ENCODE measurements at regions not wholly inside any gene's neighbourhood (a gene's known extent, or its start where the extent isn't known, plus 50 kb on each side); places are given as distances from the start of the nearest gene placed in this dataset.

DNA sequence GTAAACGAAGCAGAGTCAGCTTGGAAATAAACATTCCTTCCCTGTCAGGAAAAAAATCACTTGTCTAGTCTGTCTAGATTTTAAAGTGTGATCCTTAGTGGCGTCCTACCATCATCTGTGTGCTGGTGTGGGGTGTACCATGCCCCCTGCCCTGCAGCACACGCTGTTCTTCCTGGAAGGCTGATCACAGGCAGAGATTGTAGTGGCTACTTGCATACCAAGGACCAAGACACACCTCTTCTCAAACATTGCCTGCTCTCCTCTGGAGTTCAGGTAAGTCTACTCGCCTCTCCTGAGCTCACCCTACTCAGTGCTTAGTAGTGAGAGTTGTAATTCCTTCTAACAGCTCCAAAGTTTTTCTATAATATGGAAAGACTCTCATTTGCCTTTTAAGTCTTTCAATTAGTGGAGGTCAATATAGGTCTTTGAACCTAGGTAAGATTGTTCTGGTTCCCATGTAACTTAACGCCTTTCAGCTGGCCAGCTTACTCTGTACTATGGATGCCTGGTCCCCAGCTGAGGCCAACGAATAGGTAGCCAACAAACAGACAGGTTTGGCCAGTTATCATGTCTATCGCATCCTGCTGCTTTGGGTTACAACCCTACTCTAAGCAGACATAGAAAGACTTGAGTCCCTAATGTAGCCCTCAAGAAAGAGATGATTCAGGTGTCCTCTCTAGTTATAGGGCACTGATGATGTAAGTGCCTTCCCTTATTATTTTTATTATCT, 55.4 kb downstream of the XCL1 start:
- no peak overlapping the region for H3K27ac ChIP-seq (ENCODE audit: insufficient read depth in 1 of 2, low read depth in 1 of 2, low read length in 2 of 2, poor library complexity in 1 of 2, severe bottlenecking in 2 of 2)
- no peaks in the 10 kb centered on the region for H3K27me3 ChIP-seq (replicated peaks in 2 of 5; ENCODE audit: control insufficient read depth in 4 of 5, insufficient read depth in 5 of 5, low read length in 4 of 5)
- no peaks in the 10 kb centered on the region for H3K36me3 ChIP-seq (ENCODE audit: control insufficient read depth in 4 of 4, insufficient read depth in 4 of 4, low read length in 3 of 4)
- ChIA-PET CTCF (no interaction called here), POLR2A (no interaction called here)
- H3K4me1 ChIP-seq (ENCODE audit: control extremely low read depth in 1 of 4, control insufficient read depth in 4 of 4, insufficient read depth in 4 of 4, low read length in 3 of 4): peaks cover 0 to 5% (median 2%) of the 10 kb centered on the region in 4 experiments
- no peak for DNase-seq
- 95% methylated on average over 4 of the region's 7 CpGs for WGBS (ENCODE audit: insufficient coverage)
- no peaks in the 10 kb centered on the region for H3K9me3 ChIP-seq (ENCODE audit: control extremely low read depth in 1 of 5, control insufficient read depth in 4 of 5, insufficient read depth in 2 of 5, low read depth in 1 of 5, low read length in 4 of 5)
- no peak overlapping the region for H3K4me3 ChIP-seq (ENCODE audit: control insufficient read depth in 1 of 7, extremely low read depth in 1 of 7, insufficient read depth in 4 of 7, low read depth in 2 of 7, low read length in 6 of 7)

DNA sequence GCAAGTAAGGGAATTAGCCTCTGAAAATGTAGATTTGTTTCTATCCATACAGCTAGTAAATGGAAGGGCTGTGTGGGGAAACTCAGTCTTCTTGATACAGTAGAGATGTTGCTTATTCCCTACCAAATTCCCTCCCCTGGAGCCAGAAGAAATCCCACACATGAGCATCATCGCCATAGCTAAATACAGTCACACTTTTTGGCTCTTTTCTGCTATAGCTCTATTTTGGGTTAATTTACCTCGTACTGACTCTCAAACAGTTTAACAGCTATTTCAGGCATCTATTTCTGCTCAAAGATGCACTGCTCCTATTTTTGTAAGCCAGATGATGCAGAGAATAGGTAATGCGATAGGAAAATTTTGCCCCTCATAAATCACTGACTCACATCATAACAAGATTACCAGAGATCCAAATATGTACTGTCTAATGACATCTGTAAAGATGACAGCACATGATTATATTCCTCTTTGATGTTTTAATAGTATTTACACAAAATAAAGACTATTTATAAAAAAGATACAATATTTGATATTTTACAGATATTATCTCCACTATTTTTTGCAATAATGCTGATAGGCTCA, 58.6 kb downstream of the XCL1 start:
- peaks cover 0 to 7% (median 4%) of the 10 kb centered on the region in 4 experiments for H3K4me1 ChIP-seq (ENCODE audit: control extremely low read depth in 1 of 4, control insufficient read depth in 4 of 4, insufficient read depth in 4 of 4, low read length in 3 of 4)
- 100% methylated on average over 1 of the region's 3 CpGs for WGBS (ENCODE audit: insufficient coverage)
- DNase-seq: no peak
- H3K27me3 ChIP-seq (replicated peaks in 2 of 5; ENCODE audit: control insufficient read depth in 4 of 5, insufficient read depth in 5 of 5, low read length in 4 of 5): no peaks in the 10 kb centered on the region
- H3K36me3 ChIP-seq (ENCODE audit: control insufficient read depth in 4 of 4, insufficient read depth in 4 of 4, low read length in 3 of 4): no peaks in the 10 kb centered on the region
- POLR2A ChIA-PET: no interaction called here
- H3K4me3 ChIP-seq (ENCODE audit: control insufficient read depth in 1 of 7, extremely low read depth in 1 of 7, insufficient read depth in 4 of 7, low read depth in 2 of 7, low read length in 6 of 7): no peak overlapping the region
- H3K9me3 ChIP-seq (ENCODE audit: control extremely low read depth in 1 of 5, control insufficient read depth in 4 of 5, insufficient read depth in 2 of 5, low read depth in 1 of 5, low read length in 4 of 5): no peaks in the 10 kb centered on the region
- no peak overlapping the region for H3K27ac ChIP-seq (ENCODE audit: insufficient read depth in 1 of 2, low read depth in 1 of 2, low read length in 2 of 2, poor library complexity in 1 of 2, severe bottlenecking in 2 of 2)
- CTCF ChIA-PET: no interaction called here

DNA sequence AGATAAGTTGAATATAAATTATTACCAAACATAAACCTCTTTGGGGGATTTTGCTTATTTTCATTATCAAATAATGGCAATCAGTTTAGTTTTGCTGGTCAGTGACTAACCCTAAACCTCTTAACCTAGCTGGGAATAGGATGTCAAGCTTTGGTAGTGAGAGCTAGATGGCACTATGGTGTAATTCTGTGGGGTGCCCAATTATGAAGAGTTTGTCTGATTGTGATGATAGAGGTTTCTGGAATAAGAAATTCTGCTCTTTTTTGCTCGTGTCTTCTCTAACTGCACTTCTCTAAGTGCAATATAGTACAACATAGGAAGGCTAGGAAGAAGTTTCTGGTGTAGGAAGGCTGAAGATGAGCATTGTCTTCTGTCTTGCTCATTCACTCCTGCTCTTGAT, 59.8 kb downstream of the XCL1 start:
- 17% methylated on average over 1 of the region's 1 CpG for WGBS (ENCODE audit: insufficient coverage)
- Histone ChIP-seq H3K27me3 (replicated peaks in 2 of 5; ENCODE audit: control insufficient read depth in 4 of 5, insufficient read depth in 5 of 5, low read length in 4 of 5) (no peaks in the 10 kb centered on the region), H3K36me3 (ENCODE audit: control insufficient read depth in 4 of 4, insufficient read depth in 4 of 4, low read length in 3 of 4) (no peaks in the 10 kb centered on the region), H3K4me3 (ENCODE audit: control insufficient read depth in 1 of 7, extremely low read depth in 1 of 7, insufficient read depth in 4 of 7, low read depth in 2 of 7, low read length in 6 of 7) (no peak overlapping the region), H3K9me3 (ENCODE audit: control extremely low read depth in 1 of 5, control insufficient read depth in 4 of 5, insufficient read depth in 2 of 5, low read depth in 1 of 5, low read length in 4 of 5) (no peaks in the 10 kb centered on the region), H3K27ac (ENCODE audit: insufficient read depth in 1 of 2, low read depth in 1 of 2, low read length in 2 of 2, poor library complexity in 1 of 2, severe bottlenecking in 2 of 2) (no peak overlapping the region), H3K4me1 (ENCODE audit: control extremely low read depth in 1 of 4, control insufficient read depth in 4 of 4, insufficient read depth in 4 of 4, low read length in 3 of 4) (peaks cover 0 to 7% (median 4%) of the 10 kb centered on the region in 4 experiments)
- peak; percentile 10 to 28 (median 21) for DNase-seq
- ChIA-PET CTCF (interaction anchor here (1.0 to 2.2 kb wide), 3 partner anchors 17 to 711 kb away, joined by 3 to 5 read pairs (median 3); no protein-coding TSS in a partner anchor), POLR2A (no interaction called here)

DNA sequence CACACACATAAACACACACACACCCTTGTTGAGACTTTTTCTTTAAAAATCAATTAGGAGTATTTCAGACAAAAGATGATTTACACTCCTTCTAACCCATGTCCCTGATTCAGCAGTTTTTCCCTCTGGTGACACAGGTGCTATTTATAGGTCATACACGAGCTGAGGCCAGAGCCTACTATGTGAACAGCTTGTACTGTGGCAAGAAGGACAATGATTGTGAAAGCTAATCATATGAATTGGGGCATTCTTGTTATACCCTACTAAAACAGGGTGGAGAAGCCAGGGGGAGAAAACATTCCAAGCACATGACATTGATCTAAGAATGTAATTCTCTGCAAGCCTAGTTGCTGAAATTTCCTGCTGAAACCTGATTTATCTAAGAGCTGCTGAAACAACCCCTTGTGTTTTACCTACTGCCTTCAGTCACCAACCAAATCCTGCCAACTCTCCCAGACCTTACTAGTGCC, 60.3 kb downstream of the XCL1 start:
- Histone ChIP-seq H3K4me3 (ENCODE audit: control insufficient read depth in 1 of 7, extremely low read depth in 1 of 7, insufficient read depth in 4 of 7, low read depth in 2 of 7, low read length in 6 of 7) (no peak overlapping the region), H3K27ac (ENCODE audit: insufficient read depth in 1 of 2, low read depth in 1 of 2, low read length in 2 of 2, poor library complexity in 1 of 2, severe bottlenecking in 2 of 2) (no peak overlapping the region), H3K9me3 (ENCODE audit: control extremely low read depth in 1 of 5, control insufficient read depth in 4 of 5, insufficient read depth in 2 of 5, low read depth in 1 of 5, low read length in 4 of 5) (no peaks in the 10 kb centered on the region), H3K4me1 (ENCODE audit: control extremely low read depth in 1 of 4, control insufficient read depth in 4 of 4, insufficient read depth in 4 of 4, low read length in 3 of 4) (peaks cover 0 to 7% (median 4%) of the 10 kb centered on the region in 4 experiments), H3K36me3 (ENCODE audit: control insufficient read depth in 4 of 4, insufficient read depth in 4 of 4, low read length in 3 of 4) (no peaks in the 10 kb centered on the region), H3K27me3 (replicated peaks in 2 of 5; ENCODE audit: control insufficient read depth in 4 of 5, insufficient read depth in 5 of 5, low read length in 4 of 5) (no peaks in the 10 kb centered on the region)
- WGBS (ENCODE audit: insufficient coverage): no CpG with 5 or more reads among the region's 1 CpG
- ChIA-PET CTCF (interaction anchor here (1.0 to 2.2 kb wide), 3 partner anchors 16 to 711 kb away, joined by 3 to 5 read pairs (median 3); no protein-coding TSS in a partner anchor), POLR2A (no interaction called here)
- DNase-seq: peak; percentile 6 to 64 (median 59)

DNA sequence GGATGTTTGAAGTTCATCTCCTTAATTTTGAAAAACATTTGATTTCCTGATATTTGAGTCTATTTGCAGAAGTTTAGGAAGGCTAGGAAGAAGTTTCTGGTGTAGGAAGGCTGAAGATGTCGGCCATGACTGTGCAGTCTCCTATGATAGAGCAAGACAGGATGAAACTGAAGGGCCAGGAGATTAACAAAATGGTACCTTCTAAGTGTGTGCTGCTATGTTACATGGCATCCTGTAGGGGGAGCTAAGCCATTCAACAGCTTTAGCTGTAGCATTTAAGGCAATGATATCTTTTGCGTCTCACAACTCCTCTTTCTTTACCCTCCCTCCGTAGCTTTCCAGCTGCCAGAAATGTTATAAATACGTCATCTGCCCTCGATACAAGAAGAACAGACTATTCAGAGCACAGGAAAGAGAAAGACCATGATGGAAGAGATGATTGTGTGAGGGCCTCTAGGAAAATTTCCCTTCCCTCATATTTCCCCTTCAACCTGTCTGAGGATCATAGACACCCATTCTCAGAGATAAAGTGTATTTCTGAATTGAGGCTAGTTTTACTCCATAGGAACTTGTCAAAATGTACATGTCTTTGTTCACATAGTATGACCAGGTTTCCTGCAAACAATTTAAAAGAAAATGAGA, 61.1 kb downstream of the XCL1 start:
- H3K4me1 ChIP-seq (ENCODE audit: control extremely low read depth in 1 of 4, control insufficient read depth in 4 of 4, insufficient read depth in 4 of 4, low read length in 3 of 4): peaks cover 0 to 7% (median 4%) of the 10 kb centered on the region in 4 experiments
- peaks cover 0 to 2% (median 0%) of the 10 kb centered on the region in 5 experiments for H3K9me3 ChIP-seq (ENCODE audit: control extremely low read depth in 1 of 5, control insufficient read depth in 4 of 5, insufficient read depth in 2 of 5, low read depth in 1 of 5, low read length in 4 of 5)
- no peaks in the 10 kb centered on the region for H3K27me3 ChIP-seq (replicated peaks in 2 of 5; ENCODE audit: control insufficient read depth in 4 of 5, insufficient read depth in 5 of 5, low read length in 4 of 5)
- H3K27ac ChIP-seq (ENCODE audit: insufficient read depth in 1 of 2, low read depth in 1 of 2, low read length in 2 of 2, poor library complexity in 1 of 2, severe bottlenecking in 2 of 2): no peak overlapping the region
- H3K4me3 ChIP-seq (ENCODE audit: control insufficient read depth in 1 of 7, extremely low read depth in 1 of 7, insufficient read depth in 4 of 7, low read depth in 2 of 7, low read length in 6 of 7): no peak overlapping the region
- DNase-seq: peak; percentile 29 to 61 (median 53)
- ChIA-PET CTCF (interaction anchor here (0.7 to 2.2 kb wide), 2 partner anchors 16 to 710 kb away, joined by 3 to 5 read pairs; no protein-coding TSS in a partner anchor), POLR2A (no interaction called here)
- no peaks in the 10 kb centered on the region for H3K36me3 ChIP-seq (ENCODE audit: control insufficient read depth in 4 of 4, insufficient read depth in 4 of 4, low read length in 3 of 4)
- WGBS (ENCODE audit: insufficient coverage): 100% methylated on average over 1 of the region's 5 CpGs

DNA sequence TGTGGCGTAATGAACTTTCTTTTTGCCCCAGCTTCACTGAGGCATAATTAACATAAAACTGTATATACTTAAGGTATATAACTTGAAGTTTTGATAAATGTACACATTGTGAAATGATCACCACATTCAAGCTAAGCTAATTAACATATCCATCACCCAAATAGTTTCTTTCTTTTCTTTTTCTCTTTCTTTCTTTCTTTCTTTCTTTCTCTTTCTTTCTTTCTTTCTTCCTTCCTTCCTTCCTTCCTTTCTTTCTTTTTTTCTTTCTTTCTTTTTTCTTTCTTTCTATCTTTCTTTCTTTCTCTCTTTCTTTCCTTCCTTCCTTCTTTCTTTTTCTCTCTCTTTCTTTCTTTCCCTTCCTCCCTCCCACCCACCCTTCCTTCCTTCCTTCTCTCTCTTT, 62.5 kb downstream of the XCL1 start:
- no peak for DNase-seq
- H3K27ac ChIP-seq (ENCODE audit: insufficient read depth in 1 of 2, low read depth in 1 of 2, low read length in 2 of 2, poor library complexity in 1 of 2, severe bottlenecking in 2 of 2): no peak overlapping the region
- H3K36me3 ChIP-seq (ENCODE audit: control insufficient read depth in 4 of 4, insufficient read depth in 4 of 4, low read length in 3 of 4): no peaks in the 10 kb centered on the region
- H3K4me3 ChIP-seq (ENCODE audit: control insufficient read depth in 1 of 7, extremely low read depth in 1 of 7, insufficient read depth in 4 of 7, low read depth in 2 of 7, low read length in 6 of 7): no peak overlapping the region
- no CpG with 5 or more reads among the region's 1 CpG for WGBS (ENCODE audit: insufficient coverage)
- CTCF ChIA-PET: no interaction called here
- peaks cover 0 to 7% (median 4%) of the 10 kb centered on the region in 4 experiments for H3K4me1 ChIP-seq (ENCODE audit: control extremely low read depth in 1 of 4, control insufficient read depth in 4 of 4, insufficient read depth in 4 of 4, low read length in 3 of 4)
- peaks cover 0 to 3% (median 0%) of the 10 kb centered on the region in 5 experiments for H3K9me3 ChIP-seq (ENCODE audit: control extremely low read depth in 1 of 5, control insufficient read depth in 4 of 5, insufficient read depth in 2 of 5, low read depth in 1 of 5, low read length in 4 of 5)
- no peaks in the 10 kb centered on the region for H3K27me3 ChIP-seq (replicated peaks in 2 of 5; ENCODE audit: control insufficient read depth in 4 of 5, insufficient read depth in 5 of 5, low read length in 4 of 5)
- POLR2A ChIA-PET: no interaction called here

DNA sequence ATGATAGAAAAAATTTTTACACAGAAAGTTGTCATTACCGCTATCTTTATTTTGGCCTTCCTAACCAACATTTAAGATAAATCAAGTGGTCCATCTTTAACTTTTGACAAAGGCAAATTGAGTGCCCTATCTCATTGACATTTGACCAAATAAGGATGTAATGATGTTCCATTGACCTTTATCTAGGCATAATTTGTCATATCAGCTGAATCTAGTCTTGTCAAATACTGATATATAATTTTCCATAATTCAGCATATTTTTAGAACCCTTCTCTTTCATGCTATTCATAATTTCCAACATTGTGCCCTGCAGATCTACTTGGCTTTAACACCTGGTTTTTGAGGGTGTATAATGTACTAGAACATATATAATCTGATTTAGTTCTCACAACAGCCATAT, 63.8 kb downstream of the XCL1 start:
- H3K4me1 ChIP-seq (ENCODE audit: control extremely low read depth in 1 of 4, control insufficient read depth in 4 of 4, insufficient read depth in 4 of 4, low read length in 3 of 4): peaks cover 0 to 7% (median 4%) of the 10 kb centered on the region in 4 experiments
- no peaks in the 10 kb centered on the region for H3K27me3 ChIP-seq (replicated peaks in 2 of 5; ENCODE audit: control insufficient read depth in 4 of 5, insufficient read depth in 5 of 5, low read length in 4 of 5)
- no peak for DNase-seq
- peaks cover 0 to 3% (median 0%) of the 10 kb centered on the region in 5 experiments for H3K9me3 ChIP-seq (ENCODE audit: control extremely low read depth in 1 of 5, control insufficient read depth in 4 of 5, insufficient read depth in 2 of 5, low read depth in 1 of 5, low read length in 4 of 5)
- ChIA-PET CTCF (no interaction called here), POLR2A (no interaction called here)
- no peak overlapping the region for H3K27ac ChIP-seq (ENCODE audit: insufficient read depth in 1 of 2, low read depth in 1 of 2, low read length in 2 of 2, poor library complexity in 1 of 2, severe bottlenecking in 2 of 2)
- WGBS (ENCODE audit: insufficient coverage): no CpG with 5 or more reads among the region's 1 CpG
- H3K36me3 ChIP-seq (ENCODE audit: control insufficient read depth in 4 of 4, insufficient read depth in 4 of 4, low read length in 3 of 4): no peaks in the 10 kb centered on the region
- H3K4me3 ChIP-seq (ENCODE audit: control insufficient read depth in 1 of 7, extremely low read depth in 1 of 7, insufficient read depth in 4 of 7, low read depth in 2 of 7, low read length in 6 of 7): no peak overlapping the region

Measured in common myeloid progenitor, CD34-positive (primary cell).